GM23338 (cell line): ENCODE measurements at regions not wholly inside any gene's neighbourhood (a gene's known extent, or its start where the extent isn't known, plus 50 kb on each side); places are given as distances from the start of the nearest gene placed in this dataset.

Experiments
- ATAC-seq: fragments of 200-7000 bp; cut with Tn5 transposase; 3 replicates; pipeline ENCODE4 v1.9.1; 2020
- DNase-seq: peaks from one replicate; pipeline ENCODE4 v3.0.0-alpha.2; 2015; ENCODE audit warnings: low spot score
- H2AFZ ChIP-seq: fragments of 200-600 bp; sonication (generic); 2 replicates; pipeline ENCODE4 v1.8.0; 2016; ENCODE audit warnings: antibody characterized with exemption, mild to moderate bottlenecking, moderate library complexity
- H3F3A ChIP-seq: fragments of 200-600 bp; sonication (generic); replicated peaks from 2 replicates; pipeline ENCODE4 v1.8.0; 2017; ENCODE audit warnings: antibody characterized with exemption, mixed run types, low read depth
- H3K27ac ChIP-seq: fragments of 200-600 bp; sonication (generic); 2 replicates; pipeline ENCODE4 v1.6.1; 2016; ENCODE audit warnings: low read depth
- H3K27me3 ChIP-seq: fragments of 200-600 bp; sonication (generic); 2 replicates; pipeline ENCODE4 v1.8.0; 2016; ENCODE audit warnings: mild to moderate bottlenecking, mixed run types, moderate library complexity; ENCODE audit not compliant: insufficient read depth
- H3K36me3 ChIP-seq: fragments of 200-600 bp; sonication (generic); 2 replicates; pipeline ENCODE4 v1.8.0; 2016; ENCODE audit warnings: mild to moderate bottlenecking; ENCODE audit not compliant: insufficient read depth
- H3K4me1 ChIP-seq: fragments of 200-600 bp; sonication (generic); 2 replicates; pipeline ENCODE4 v1.8.0; 2016; ENCODE audit warnings: mild to moderate bottlenecking, moderate library complexity; ENCODE audit not compliant: insufficient read depth
- H3K4me2 ChIP-seq: fragments of 200-600 bp; sonication (generic); 2 replicates; pipeline ENCODE4 v1.7.1; 2017; ENCODE audit warnings: mixed run types
- H3K4me3 ChIP-seq: fragments of 200-600 bp; sonication (generic); 2 replicates; pipeline ENCODE4 v1.6.1; 2016; ENCODE audit warnings: mixed run types
- H3K79me2 ChIP-seq: fragments of 200-600 bp; sonication (generic); replicated peaks from 2 replicates; pipeline ENCODE4 v1.8.0; 2017; ENCODE audit warnings: mild to moderate bottlenecking; ENCODE audit not compliant: insufficient read depth
- H3K9me2 ChIP-seq: fragments of 200-600 bp; sonication (generic); 2 replicates; pipeline ENCODE4 v1.8.0; 2017; ENCODE audit not compliant: insufficient read depth
- H4K20me1 ChIP-seq: fragments of 200-600 bp; sonication (generic); replicated peaks from 2 replicates; pipeline ENCODE4 v1.8.0; 2017; ENCODE audit warnings: mild to moderate bottlenecking; ENCODE audit not compliant: insufficient read depth
- H3K27ac Mint-ChIP-seq: 2 replicates; pipeline ENCODE4 v1.8.0; 2020; ENCODE audit warnings: inconsistent platforms, mild to moderate bottlenecking, moderate library complexity, mixed read lengths
- H3K27me3 Mint-ChIP-seq: 3 replicates; pipeline ENCODE4 v1.8.0; 2022; ENCODE audit warnings: low read depth, mild to moderate bottlenecking, moderate library complexity, mixed read lengths, inconsistent platforms; ENCODE audit not compliant: insufficient read depth, poor library complexity
- H3K36me3 Mint-ChIP-seq: 3 replicates; pipeline ENCODE4 v1.8.0; 2021; ENCODE audit warnings: low read depth, mild to moderate bottlenecking, inconsistent platforms, moderate library complexity, mixed read lengths
- H3K4me1 Mint-ChIP-seq: 3 replicates; pipeline ENCODE4 v1.8.0; 2020; ENCODE audit warnings: mild to moderate bottlenecking, inconsistent platforms, mixed read lengths
- H3K4me3 Mint-ChIP-seq: 3 replicates; pipeline ENCODE4 v1.8.0; 2021; ENCODE audit warnings: moderate library complexity, mild to moderate bottlenecking, inconsistent platforms, mixed read lengths
- H3K9me3 Mint-ChIP-seq: 3 replicates; pipeline ENCODE4 v1.8.0; 2020; ENCODE audit warnings: moderate library complexity, mild to moderate bottlenecking, inconsistent platforms, mixed read lengths
- CREB1 ChIP-seq: fragments of 250-450 bp; sonication (Bioruptor Pico); IDR thresholded peaks from 2 replicates; pipeline ENCODE4 v1.5.0; 2020; ENCODE audit warnings: low read depth, mild to moderate bottlenecking, moderate library complexity
- CTCF ChIP-seq, 2 experiments: fragments of 200-600 bp in 1 of 2; sonication (generic) in 1 of 2; conservative IDR thresholded peaks; 2 replicates each; pipeline versions ENCODE4 v1.5.1 to v1.6.1; 2016 to 2017; ENCODE audit warnings: antibody characterized with exemption in 2 of 2, low read depth in 2 of 2, mild to moderate bottlenecking in 2 of 2, moderate library complexity in 1 of 2
- ETS1 ChIP-seq: IDR thresholded peaks from 2 replicates; pipeline ENCODE4 v1.6.1; 2016; ENCODE audit warnings: antibody characterized with exemption
- EZH2 ChIP-seq: fragments of 200-600 bp; sonication (generic); IDR thresholded peaks from one replicate; pipeline ENCODE4 v1.8.0; 2017; ENCODE audit warnings: antibody characterized with exemption, mild to moderate bottlenecking, low read depth; ENCODE audit not compliant: unreplicated experiment
- EZH2phosphoT487 ChIP-seq: fragments of 200-600 bp; sonication (generic); IDR thresholded peaks from one replicate; pipeline ENCODE4 v1.8.1; 2018; ENCODE audit warnings: antibody characterized with exemption; ENCODE audit not compliant: unreplicated experiment
- JUNB ChIP-seq: IDR thresholded peaks from one replicate; pipeline ENCODE4 v1.6.1; 2016; ENCODE audit warnings: antibody characterized with exemption; ENCODE audit not compliant: unreplicated experiment
- NANOG ChIP-seq: IDR thresholded peaks from 2 replicates; pipeline ENCODE4 v1.6.1; 2016; ENCODE audit warnings: antibody characterized with exemption, borderline replicate concordance
- POLR2AphosphoS5 ChIP-seq: IDR thresholded peaks from 2 replicates; pipeline ENCODE4 v1.6.1; 2016; ENCODE audit warnings: antibody characterized with exemption, low read depth
- REST ChIP-seq: IDR thresholded peaks from one replicate; pipeline ENCODE4 v1.6.1; 2018; ENCODE audit warnings: antibody characterized with exemption; ENCODE audit not compliant: unreplicated experiment
- STAT1 ChIP-seq: IDR thresholded peaks from one replicate; pipeline ENCODE4 v1.6.1; 2016; ENCODE audit warnings: antibody characterized with exemption; ENCODE audit not compliant: unreplicated experiment
- ZNF114 ChIP-seq: fragments of 250-450 bp; sonication (Bioruptor Pico); IDR thresholded peaks from 2 replicates; pipeline ENCODE4 v1.5.0; 2020; ENCODE audit warnings: mild to moderate bottlenecking, moderate library complexity
- ZNF331 ChIP-seq: fragments of 250-450 bp; sonication (Bioruptor Pico); IDR thresholded peaks from 2 replicates; pipeline ENCODE4 v1.5.0; 2020; ENCODE audit warnings: low read depth, mild to moderate bottlenecking, moderate library complexity

- Histone ChIP-seq H3K4me3 (no peak overlapping the region), H4K20me1 (no peaks in the 10 kb centered on the region), H3K9me2 (no peaks in the 10 kb centered on the region), H3K4me1 (no peaks in the 10 kb centered on the region), H3K79me2 (no peaks in the 10 kb centered on the region), H3K36me3 (no peaks in the 10 kb centered on the region), H3K4me2 (no peak overlapping the region), H3K27ac (no peak overlapping the region), H3K27me3 (no peaks in the 10 kb centered on the region), H2AFZ (no peak overlapping the region), H3F3A (no peaks in the 10 kb centered on the region)
- TF ChIP-seq POLR2AphosphoS5, result no peak
- TF ChIP-seq REST, result no peak
- no peak for DNase-seq
- no peaks in the 10 kb centered on the region for H3K9me3 Mint-ChIP-seq
- H3K27ac Mint-ChIP-seq, result no peak overlapping the region
- no peaks in the 10 kb centered on the region for H3K4me1 Mint-ChIP-seq
- no peak for ATAC-seq
- no peaks in the 10 kb centered on the region for H3K36me3 Mint-ChIP-seq
- peaks cover 5% of the 10 kb centered on the region for H3K27me3 Mint-ChIP-seq
- H3K4me3 Mint-ChIP-seq, result no peak overlapping the region
Observed at GRCh38 chr1:218869276-218869675, 304.4 kb upstream of the LYPLAL1 start.

- Histone ChIP-seq H3K27ac (no peak overlapping the region), H3K9me2 (no peaks in the 10 kb centered on the region), H3F3A (no peaks in the 10 kb centered on the region), H3K36me3 (no peaks in the 10 kb centered on the region), H4K20me1 (no peaks in the 10 kb centered on the region), H3K4me1 (no peaks in the 10 kb centered on the region), H3K4me3 (no peak overlapping the region), H3K27me3 (no peaks in the 10 kb centered on the region), H3K4me2 (no peak overlapping the region), H2AFZ (no peak overlapping the region), H3K79me2 (no peaks in the 10 kb centered on the region)
- Mint-ChIP-seq H3K27me3 (peaks cover 5% of the 10 kb centered on the region), H3K27ac (no peak overlapping the region), H3K4me1 (no peaks in the 10 kb centered on the region), H3K4me3 (no peak overlapping the region), H3K36me3 (no peaks in the 10 kb centered on the region), H3K9me3 (no peaks in the 10 kb centered on the region)
- DNase-seq (no peak), ATAC-seq (no peak)
- TF ChIP-seq POLR2AphosphoS5, result no peak
- TF ChIP-seq EZH2, result no peak
- no peak for TF ChIP-seq ZNF331
- TF ChIP-seq ETS1, result no peak
- TF ChIP-seq REST, result no peak
- TF ChIP-seq STAT1, result no peak
- TF ChIP-seq CREB1 (CRISPR knock-in tag), result no peak
- no peak for TF ChIP-seq JUNB
- no peak for TF ChIP-seq ZNF114
- no peak for TF ChIP-seq NANOG
- TF ChIP-seq CTCF (conservative IDR thresholded peaks at IDR 0.05; ENCODE audit: low read depth in 2 of 2), result no peak
- no peak for TF ChIP-seq EZH2phosphoT487
Observed at GRCh38 chr1:218872026-218872425, 301.7 kb upstream of the LYPLAL1 start.
